GM11168 (cell line): ENCODE measurements at regions not wholly inside any gene's neighbourhood (a gene's known extent, or its start where the extent isn't known, plus 50 kb on each side); places are given as distances from the start of the nearest gene placed in this dataset.

ENCODE experiments used
- in situ Hi-C: fragments of 300-500 bp; cut with MboI; formaldehyde crosslinking; loops from one replicate; pipeline ENCODE4 v1.12.0; 2022; ENCODE audit warnings: low sequenced_read_pairs; ENCODE audit not compliant: unreplicated experiment

DNA sequence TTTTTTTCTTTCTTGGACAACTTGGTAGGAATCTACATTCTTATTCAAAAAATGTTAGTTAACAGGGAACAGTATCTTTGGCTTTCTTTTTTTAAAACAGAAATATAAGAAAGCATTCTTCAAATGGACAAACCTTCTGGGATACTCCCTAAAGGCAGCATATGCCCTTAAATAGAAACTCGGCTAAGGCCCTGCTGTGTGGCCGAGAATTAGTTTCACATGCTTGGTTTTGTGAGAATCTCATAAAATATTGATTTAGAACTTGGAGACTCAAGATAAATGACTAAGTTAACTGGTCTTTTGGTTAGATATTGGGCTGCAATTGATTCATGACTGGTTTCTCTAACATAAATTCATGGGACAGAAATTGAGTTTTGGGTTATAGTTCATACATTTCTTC is 359.9 kb upstream of the XYLT1 start:
- in situ Hi-C loops, result no loop called here

- in situ Hi-C loops, result loop anchor here (10.0 kb wide), 1 partner anchor 115 kb away; no protein-coding TSS in a partner anchor
These were observed 359.1 kb upstream of the XYLT1 start for GRCh38 chr16:17829811-17830210.

- in situ Hi-C loops, result loop anchor here (10.0 kb wide), 1 partner anchor 117 kb away; no protein-coding TSS in a partner anchor
These were observed 357.3 kb upstream of the XYLT1 start for GRCh38 chr16:17828012-17828411.

- in situ Hi-C loops, result loop anchor here (10.0 kb wide), 1 partner anchor 117 kb away; no protein-coding TSS in a partner anchor
These were observed 356.6 kb upstream of the XYLT1 start for GRCh38 chr16:17827313-17827712.

DNA sequence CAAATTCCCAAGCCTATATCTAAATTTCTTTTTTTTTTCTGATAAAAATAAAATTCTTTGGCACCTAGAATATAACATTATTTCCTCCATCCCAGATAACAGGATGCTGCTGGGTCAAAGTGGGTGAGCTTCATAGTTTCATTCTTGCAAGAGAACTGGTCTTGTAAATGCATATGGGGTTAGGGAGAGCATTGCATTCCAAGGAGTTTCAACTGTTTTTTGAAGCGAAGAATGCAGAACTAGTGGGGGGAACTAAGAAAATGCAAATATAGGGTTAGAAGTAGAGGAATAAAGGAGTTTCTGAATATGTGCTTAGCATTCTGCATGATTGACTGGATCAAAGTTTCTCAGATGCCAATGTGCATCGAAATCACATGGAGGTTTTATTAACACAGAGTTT is 347.2 kb upstream of the XYLT1 start:
- in situ Hi-C loops, result no loop called here

DNA sequence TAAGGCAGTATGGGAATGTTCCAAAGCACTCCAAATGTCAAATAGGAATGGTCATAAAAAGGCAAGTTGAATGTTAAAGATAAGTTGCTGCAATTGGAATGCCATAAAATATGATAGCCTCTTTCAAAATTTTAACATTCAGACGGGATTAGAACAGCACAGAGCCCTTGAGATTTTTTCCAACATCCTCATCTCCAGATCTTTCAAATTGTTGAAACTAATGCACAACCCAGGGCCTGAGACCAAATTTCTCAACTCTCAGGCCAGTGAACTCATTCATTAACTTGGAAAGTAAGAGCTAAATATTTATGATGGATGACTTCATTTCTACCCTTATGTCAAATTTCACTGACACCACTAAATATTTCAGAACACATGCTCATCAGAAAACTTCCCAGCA is 346.5 kb upstream of the XYLT1 start:
- in situ Hi-C loops, result no loop called here

GRCh38 chr16:17812771-17813170 is 342.0 kb upstream of the XYLT1 start:
- in situ Hi-C loops, result no loop called here

DNA sequence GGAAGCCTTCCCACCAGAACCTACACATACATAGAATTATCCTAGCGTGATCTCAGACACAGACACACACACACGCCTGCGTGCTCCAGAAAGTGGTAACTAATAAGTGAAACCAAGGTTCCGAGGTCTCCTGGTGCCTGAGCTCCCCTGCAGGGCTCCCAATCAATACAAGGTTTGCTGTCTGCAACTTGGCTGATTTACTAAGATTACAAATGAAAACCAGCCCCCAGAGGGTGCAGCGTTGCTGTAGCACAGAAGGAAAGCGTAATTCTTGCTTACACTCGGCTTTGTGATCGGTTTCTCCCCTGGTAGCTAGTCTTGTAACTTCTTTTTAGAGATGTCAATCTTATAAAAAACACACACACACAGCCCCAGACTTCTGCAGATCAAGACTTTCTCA is 334.1 kb upstream of the XYLT1 start:
- in situ Hi-C loops, result no loop called here

GRCh38 chr16:17803625-17804410 is 333.1 kb upstream of the XYLT1 start:
- in situ Hi-C loops, result no loop called here

- in situ Hi-C loops, result no loop called here
These were observed 331.8 kb upstream of the XYLT1 start for GRCh38 chr16:17802571-17802970.

DNA sequence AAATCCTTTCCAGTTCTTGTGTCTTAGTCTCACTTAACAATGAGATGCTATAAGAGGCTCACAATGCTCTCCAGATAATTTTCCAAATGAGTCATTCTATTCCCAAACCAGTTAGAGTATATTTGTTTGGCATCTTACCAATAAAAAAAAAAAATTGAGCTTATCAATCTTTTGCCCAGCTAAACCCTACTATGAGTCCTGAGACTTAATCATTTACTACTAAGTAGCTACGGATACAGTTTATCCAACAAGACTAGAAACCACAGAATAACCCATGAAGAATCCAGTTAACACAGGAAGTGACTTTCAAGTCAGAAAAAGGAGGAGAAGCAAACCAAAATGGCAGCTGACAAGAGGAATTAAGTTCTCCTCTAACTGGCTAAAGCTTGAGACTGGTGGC is 330.3 kb upstream of the XYLT1 start:
- in situ Hi-C loops, result no loop called here

GRCh38 chr16:17798716-17799115 is 328.0 kb upstream of the XYLT1 start:
- in situ Hi-C loops, result no loop called here

- in situ Hi-C loops, result no loop called here
These were observed 322.6 kb upstream of the XYLT1 start for GRCh38 chr16:17793354-17793753.

- in situ Hi-C loops, result no loop called here
These were observed 313.3 kb upstream of the XYLT1 start for GRCh38 chr16:17784073-17784472.

DNA sequence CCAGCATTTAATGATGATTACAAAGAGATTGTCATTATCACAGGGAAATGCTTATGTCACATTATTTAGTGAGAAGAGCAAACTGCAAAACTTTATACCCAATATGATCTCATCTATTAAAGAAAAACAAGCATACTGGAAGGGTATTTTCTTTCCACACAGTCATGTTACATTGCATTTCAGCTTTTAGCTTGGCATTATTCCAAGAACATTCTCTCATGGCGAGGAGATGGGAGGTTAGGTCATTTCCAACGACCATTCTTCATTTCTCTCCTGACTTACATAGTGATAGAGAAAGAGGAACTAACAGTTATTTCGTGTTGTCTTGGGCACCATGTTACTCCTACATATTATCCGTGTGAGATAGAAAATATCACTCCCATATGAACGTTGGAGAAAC is 309.4 kb upstream of the XYLT1 start:
- in situ Hi-C loops, result no loop called here

DNA sequence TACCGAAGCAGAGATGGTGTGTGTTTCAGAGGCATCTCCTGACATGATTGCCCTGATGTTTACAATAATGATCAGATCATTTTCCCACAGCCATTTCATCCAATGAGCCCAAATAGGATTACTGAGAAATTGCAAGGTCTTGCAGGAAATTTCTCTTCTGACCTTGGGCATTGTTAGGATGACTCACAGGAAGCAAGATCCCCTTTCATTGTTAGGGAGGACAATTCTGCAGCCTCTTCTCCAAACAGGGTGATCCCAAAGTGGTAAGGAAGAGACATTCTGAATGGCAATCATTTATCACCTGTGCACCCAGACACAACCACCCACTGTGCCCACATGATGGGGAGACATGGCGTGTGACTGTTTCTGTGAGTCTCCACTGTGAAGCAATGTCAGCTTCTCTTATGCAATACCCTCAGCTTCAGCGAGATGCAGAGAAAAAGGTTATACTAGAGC is 306.7 kb upstream of the XYLT1 start:
- in situ Hi-C loops, result no loop called here

- in situ Hi-C loops, result no loop called here
These were observed 306.1 kb upstream of the XYLT1 start for GRCh38 chr16:17776888-17777287.

GRCh38 chr16:17776465-17776864 is 305.7 kb upstream of the XYLT1 start:
- in situ Hi-C loops, result no loop called here

DNA sequence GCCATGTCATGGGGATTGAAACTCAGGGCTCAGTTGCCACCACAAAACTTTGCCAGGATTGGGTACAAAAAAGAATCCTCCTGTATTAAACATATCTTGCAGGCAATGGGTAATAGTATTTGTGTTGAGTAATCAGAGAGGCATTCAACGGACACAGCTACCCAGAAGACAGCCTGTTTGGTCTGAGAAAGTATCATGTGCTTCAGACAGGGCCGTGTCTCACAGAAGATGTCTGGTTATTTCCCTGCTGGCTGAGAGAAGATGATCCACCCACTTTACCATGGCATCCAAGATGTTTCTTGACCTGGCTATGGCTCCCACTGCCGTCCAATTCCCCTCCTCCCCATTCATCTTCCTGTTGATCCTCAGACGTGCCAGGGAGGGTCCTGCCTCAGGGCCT is 304.3 kb upstream of the XYLT1 start:
- in situ Hi-C loops, result no loop called here

DNA sequence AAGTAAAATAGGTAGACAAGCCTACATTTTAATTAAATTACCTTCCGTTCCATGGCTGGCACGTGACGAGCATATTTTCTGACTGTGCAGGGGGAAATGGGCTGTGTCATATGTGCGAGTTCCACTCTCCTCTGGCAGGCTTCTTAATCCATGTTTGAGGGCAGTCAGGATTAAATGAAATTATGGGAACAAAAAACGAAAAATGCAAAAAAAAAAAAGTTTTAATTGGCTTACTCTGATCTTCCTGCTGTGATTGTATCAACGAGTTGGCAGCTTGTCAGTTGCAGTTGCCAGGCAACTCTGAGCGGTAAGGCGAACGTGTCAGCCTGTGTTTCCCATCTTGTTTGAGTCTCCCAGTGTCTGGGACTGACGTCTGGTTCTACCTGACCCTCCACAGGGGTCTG is 302.9 kb upstream of the XYLT1 start:
- in situ Hi-C loops, result no loop called here

GRCh38 chr16:17770104-17770503 is 299.3 kb upstream of the XYLT1 start:
- in situ Hi-C loops, result no loop called here

DNA sequence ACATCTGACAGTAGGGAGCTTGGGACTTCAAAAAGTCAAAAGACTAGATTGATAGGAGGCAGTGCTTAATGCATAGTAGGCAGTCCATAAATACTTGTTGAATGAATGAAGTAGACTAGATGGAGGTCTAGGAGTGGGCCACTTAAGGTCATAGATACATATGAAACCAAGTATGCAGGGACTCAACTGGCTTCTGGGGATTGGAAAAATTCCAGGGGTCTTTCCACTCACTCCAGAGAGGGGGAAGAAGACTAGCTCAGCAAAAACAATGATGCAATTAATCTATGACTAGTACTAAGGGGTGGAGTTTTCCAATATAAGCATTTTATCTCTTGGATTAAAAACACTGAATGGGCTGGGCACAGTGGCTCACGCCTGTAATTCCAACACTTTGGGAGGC is 298.3 kb upstream of the XYLT1 start:
- in situ Hi-C loops, result no loop called here
